ENCODE measurements at regions not wholly inside any gene's neighbourhood (a gene's known extent, or its start where the extent isn't known, plus 50 kb on each side); places are given as distances from the start of the nearest gene placed in this dataset.

- no peak overlapping the region for H3K4me3 Mint-ChIP-seq (ENCODE audit: unreplicated experiment)
These were observed 182.6 kb upstream of the PKDCC start for GRCh38 chr2:41865263-41865662.

GRCh38 chr2:41867553-41867952 is 180.3 kb upstream of the PKDCC start:
- H3K4me3 Mint-ChIP-seq (ENCODE audit: unreplicated experiment) = no peak overlapping the region
- no peaks in the 10 kb centered on the region for H3K36me3 Mint-ChIP-seq (ENCODE audit: unreplicated experiment)
- peaks cover 2% of the 10 kb centered on the region for H3K27me3 Mint-ChIP-seq (ENCODE audit: unreplicated experiment)
- TF ChIP-seq CTCF (IDR thresholded peaks at IDR 0.05) = no peak
- peaks cover 38% of the 10 kb centered on the region for H3K4me1 Mint-ChIP-seq (ENCODE audit: unreplicated experiment)
- H3K9me3 Mint-ChIP-seq (ENCODE audit: unreplicated experiment) = no peaks in the 10 kb centered on the region
- H3K27ac Mint-ChIP-seq (ENCODE audit: unreplicated experiment) = no peak overlapping the region
- DNase-seq (ENCODE audit: extremely low spot score, unreplicated experiment) = no peak

More at GRCh38 chr2:41865263-41865662, 182.6 kb upstream of the PKDCC start:
- Mint-ChIP-seq H3K9me3 (ENCODE audit: unreplicated experiment) (no peaks in the 10 kb centered on the region), H3K27me3 (ENCODE audit: unreplicated experiment) (peaks cover 2% of the 10 kb centered on the region), H3K27ac (ENCODE audit: unreplicated experiment) (no peak overlapping the region), H3K4me1 (ENCODE audit: unreplicated experiment) (peaks cover 31% of the 10 kb centered on the region), H3K36me3 (ENCODE audit: unreplicated experiment) (no peaks in the 10 kb centered on the region)
- TF ChIP-seq CTCF (IDR thresholded peaks at IDR 0.05) = no peak
- DNase-seq (ENCODE audit: extremely low spot score, unreplicated experiment) = no peak

GRCh38 chr2:41869542-41870264 is 178.1 kb upstream of the PKDCC start:
- DNase-seq (ENCODE audit: extremely low spot score, unreplicated experiment) = peak; percentile 91
- Mint-ChIP-seq H3K9me3 (ENCODE audit: unreplicated experiment) (no peaks in the 10 kb centered on the region), H3K27ac (ENCODE audit: unreplicated experiment) (no peak overlapping the region)

GRCh38 chr2:41870265-41870585 is 177.6 kb upstream of the PKDCC start:
- Mint-ChIP-seq H3K4me1 (ENCODE audit: unreplicated experiment) (peaks cover 49% of the 10 kb centered on the region), H3K27ac (ENCODE audit: unreplicated experiment) (no peak overlapping the region), H3K36me3 (ENCODE audit: unreplicated experiment) (no peaks in the 10 kb centered on the region)

More at GRCh38 chr2:41869542-41870264, 178.1 kb upstream of the PKDCC start:
- Mint-ChIP-seq H3K4me3 (ENCODE audit: unreplicated experiment) (no peak overlapping the region), H3K36me3 (ENCODE audit: unreplicated experiment) (no peaks in the 10 kb centered on the region), H3K27me3 (ENCODE audit: unreplicated experiment) (peaks cover 2% of the 10 kb centered on the region), H3K4me1 (ENCODE audit: unreplicated experiment) (peaks cover 49% of the 10 kb centered on the region)
- TF ChIP-seq CTCF (IDR thresholded peaks at IDR 0.05) = peak; percentile 92

GRCh38 chr2:41871080-41871479 is 176.7 kb upstream of the PKDCC start:
- no peak overlapping the region for H3K4me3 Mint-ChIP-seq (ENCODE audit: unreplicated experiment)
- H3K9me3 Mint-ChIP-seq (ENCODE audit: unreplicated experiment) = no peaks in the 10 kb centered on the region
- no peak for DNase-seq (ENCODE audit: extremely low spot score, unreplicated experiment)
- H3K27me3 Mint-ChIP-seq (ENCODE audit: unreplicated experiment) = peaks cover 2% of the 10 kb centered on the region
- no peak overlapping the region for H3K27ac Mint-ChIP-seq (ENCODE audit: unreplicated experiment)
- peak; percentile 45 for TF ChIP-seq CTCF (IDR thresholded peaks at IDR 0.05)
- peaks cover 49% of the 10 kb centered on the region for H3K4me1 Mint-ChIP-seq (ENCODE audit: unreplicated experiment)
- H3K36me3 Mint-ChIP-seq (ENCODE audit: unreplicated experiment) = no peaks in the 10 kb centered on the region

More at GRCh38 chr2:41870265-41870585, 177.6 kb upstream of the PKDCC start:
- H3K4me3 Mint-ChIP-seq (ENCODE audit: unreplicated experiment) = no peak overlapping the region
- no peak for TF ChIP-seq CTCF (IDR thresholded peaks at IDR 0.05)
- DNase-seq (ENCODE audit: extremely low spot score, unreplicated experiment) = no peak
- no peaks in the 10 kb centered on the region for H3K9me3 Mint-ChIP-seq (ENCODE audit: unreplicated experiment)
- peaks cover 2% of the 10 kb centered on the region for H3K27me3 Mint-ChIP-seq (ENCODE audit: unreplicated experiment)
